HG02938 (cell line): ENCODE measurements at regions not wholly inside any gene's neighbourhood (a gene's known extent, or its start where the extent isn't known, plus 50 kb on each side); places are given as distances from the start of the nearest gene placed in this dataset.

Source experiments
- ATAC-seq: cut with Tn5 transposase; IDR thresholded peaks from one replicate; pipeline ENCODE4 v1.9.1; 2021; ENCODE audit warnings: mild to moderate bottlenecking, moderate library complexity; ENCODE audit not compliant: unreplicated experiment

GRCh38 chr6:71119560-71119959, 162.7 kb upstream of the B3GAT2 start:
- ATAC-seq = no peak

- ATAC-seq = no peak
Observed at GRCh38 chr6:71123051-71123450, 165.6 kb upstream of the OGFRL1 start.

DNA sequence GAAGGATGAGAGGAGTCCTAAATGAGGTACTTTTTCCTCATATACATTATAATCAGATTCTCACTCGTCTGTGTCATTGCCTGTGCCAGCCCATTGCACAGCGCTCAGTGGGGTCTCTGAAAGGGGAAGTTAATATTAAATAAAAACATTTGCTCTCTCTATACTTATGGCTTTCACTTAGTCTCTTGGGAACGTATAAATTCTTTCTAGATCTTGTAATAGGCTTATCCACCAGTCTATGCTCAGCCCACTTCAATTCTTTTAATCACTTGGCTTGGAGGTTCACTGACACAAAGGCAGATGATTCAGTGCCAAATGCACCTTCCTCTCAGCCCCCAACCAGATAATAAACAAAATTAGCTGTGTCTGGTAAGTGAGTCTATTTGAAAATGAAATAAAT, 164.3 kb upstream of the OGFRL1 start:
- no peak for ATAC-seq

- no peak for ATAC-seq
Observed at GRCh38 chr6:71125216-71125615, 163.4 kb upstream of the OGFRL1 start.

DNA sequence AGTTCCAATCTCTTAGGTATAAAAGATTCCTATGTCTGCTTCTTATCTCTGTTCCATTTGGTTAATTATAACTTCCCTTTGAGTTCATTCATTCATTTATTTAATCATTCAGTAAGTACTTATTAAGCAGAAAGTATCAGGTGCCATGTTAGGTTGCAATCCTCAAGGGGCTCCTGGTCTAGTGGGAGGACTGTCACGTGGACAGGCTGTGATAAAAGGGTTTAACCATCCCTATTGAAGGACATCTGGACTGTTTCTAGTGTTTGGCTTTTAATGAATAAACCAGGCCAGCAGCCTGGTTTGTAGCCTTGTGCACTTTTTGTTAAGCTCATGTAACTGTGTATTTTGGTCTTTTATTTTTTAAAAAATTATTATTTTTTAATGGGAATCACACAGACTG, 162.1 kb upstream of the OGFRL1 start:
- ATAC-seq = no peak

- no peak for ATAC-seq
Observed at GRCh38 chr6:71127374-71127773, 161.2 kb upstream of the OGFRL1 start.

DNA sequence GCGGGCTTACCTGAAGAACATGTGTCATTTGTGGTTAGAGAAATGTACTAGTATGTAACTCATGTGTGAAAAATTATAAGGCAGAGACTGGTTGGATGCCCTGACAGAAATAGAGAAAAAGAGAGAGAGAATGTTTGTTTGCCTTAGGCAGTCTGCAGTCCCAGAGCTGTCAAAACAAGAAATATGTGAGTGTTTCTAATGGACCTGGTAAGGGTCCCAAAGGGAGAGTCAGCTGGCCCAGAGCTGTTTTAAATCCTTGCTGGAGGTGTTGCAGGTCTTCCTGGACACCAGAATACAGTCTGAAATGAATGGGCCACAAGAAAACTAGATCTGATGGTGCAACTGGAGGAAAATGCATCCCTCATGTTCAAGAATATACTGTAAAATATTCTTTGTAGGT, 158.3 kb upstream of the OGFRL1 start:
- no peak for ATAC-seq

DNA sequence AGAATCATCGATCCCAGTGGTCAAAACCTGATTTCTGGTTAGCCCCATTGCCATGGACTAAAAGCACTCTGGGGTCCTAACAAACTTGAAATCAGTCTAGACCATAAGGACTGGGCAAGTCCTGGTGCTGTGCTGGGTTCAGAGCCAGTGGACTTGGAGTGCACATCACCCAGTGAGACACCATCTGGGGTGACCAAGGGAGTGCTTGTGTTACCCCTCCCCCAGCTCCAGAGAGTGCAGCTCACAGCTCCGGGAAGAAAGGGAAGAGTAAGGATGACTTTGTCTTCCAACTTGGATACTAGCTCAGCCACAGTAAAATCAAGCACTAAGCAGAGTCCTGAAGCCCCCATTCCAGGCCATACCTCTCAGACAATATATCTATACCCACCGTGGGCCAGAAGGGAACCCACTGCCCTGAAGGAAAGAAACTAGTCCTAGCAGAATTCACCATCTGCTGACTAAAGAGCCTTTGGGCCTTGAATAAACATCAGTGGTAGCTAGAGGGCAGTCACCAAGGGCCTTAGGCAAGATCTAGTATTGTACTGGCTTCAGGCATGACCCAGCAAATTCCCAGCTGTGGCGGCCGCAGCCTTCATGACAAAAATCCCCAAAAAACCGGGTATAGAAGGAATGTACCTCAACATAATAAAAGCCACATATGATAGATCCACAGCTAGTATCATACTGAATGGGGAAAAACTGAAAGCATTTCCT, 153.5 kb upstream of the OGFRL1 start:
- no peak for ATAC-seq

DNA sequence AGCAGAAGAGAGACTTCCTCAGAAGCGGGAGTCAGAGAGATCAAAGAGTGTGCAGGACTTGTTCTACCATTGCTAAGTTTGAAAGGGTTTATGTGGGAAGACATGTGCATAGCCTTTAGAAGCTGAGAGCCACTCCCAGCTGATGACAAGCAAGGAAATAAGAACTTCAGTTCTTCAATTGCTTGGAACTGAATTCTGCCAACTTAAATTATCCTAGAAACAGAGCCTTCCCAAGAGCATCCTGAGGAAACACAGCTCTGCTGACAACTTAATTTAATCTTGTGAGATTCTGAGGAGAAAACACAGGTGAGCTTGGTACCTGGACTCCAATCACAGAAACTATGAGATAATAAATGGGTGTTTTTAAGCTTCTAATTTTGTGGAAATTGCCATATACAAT, 150.6 kb upstream of the OGFRL1 start:
- ATAC-seq = no peak

- ATAC-seq = no peak
Observed at GRCh38 chr6:71138376-71138775, 150.2 kb upstream of the OGFRL1 start.

- no peak for ATAC-seq
Observed at GRCh38 chr6:71139249-71139648, 149.4 kb upstream of the OGFRL1 start.

GRCh38 chr6:71153755-71154325, 134.8 kb upstream of the OGFRL1 start:
- ATAC-seq = no peak

DNA sequence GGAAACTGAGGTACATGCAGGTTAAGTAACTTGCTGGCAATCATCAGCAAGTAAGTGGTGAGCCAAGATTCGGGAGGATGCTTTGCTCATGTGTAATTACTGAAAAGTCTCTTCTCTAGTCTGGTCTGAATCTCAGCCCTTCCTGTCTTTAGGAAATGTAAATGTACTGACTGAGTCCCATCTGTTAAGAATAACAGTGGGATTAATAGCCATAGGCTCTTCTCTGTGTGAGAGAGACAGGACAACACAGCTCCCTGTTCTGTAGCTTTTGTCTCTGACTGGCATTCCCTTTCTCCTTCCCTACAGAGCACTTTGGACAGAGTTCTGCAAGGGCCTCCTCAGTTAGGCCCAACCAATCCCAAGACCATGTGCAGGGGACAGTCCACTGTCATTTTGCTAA, 131.3 kb upstream of the OGFRL1 start:
- ATAC-seq = no peak

DNA sequence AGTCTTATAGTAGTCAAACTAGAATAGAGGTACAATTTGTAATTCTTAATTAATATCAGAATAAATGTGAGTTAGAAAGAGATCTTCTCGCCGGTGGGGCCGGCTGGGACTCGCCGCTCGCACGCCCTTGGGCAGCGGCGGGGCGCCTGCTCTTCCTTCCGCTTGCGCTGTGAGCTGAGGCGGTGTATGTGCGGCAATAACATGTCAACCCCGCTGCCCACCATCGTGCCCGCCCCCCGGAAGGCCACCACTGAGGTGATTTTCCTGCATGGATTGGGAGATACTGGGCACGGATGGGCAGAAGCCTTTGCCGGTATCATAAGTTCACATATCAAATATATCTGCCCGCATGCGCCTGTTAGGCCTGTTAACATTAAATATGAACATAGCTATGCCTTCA, 123.7 kb upstream of the OGFRL1 start:
- ATAC-seq = no peak

DNA sequence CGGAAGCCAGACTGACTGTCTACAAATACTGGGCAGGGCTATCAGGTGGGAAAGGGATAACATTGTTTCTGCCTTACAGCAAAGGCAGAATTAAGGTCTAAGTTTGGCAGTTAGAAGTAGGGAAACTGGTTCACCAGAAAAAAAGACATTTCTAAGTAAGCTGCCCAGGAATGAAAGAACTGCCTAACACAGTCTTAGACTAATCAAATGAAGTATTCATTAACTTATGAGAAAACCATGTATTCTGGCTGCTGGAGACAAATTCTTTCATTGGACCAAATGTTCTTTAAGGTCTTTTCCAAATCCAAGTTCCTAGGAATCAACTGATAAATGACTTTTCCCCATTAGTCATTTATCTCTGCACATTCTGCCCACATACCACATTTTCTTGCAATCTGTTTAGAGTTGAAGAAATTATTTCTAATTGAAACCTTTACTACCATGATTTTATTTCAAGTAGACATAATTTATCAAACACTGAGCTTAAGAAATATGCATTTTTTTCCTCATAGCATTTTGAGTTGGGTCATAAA, 120.3 kb upstream of the OGFRL1 start:
- ATAC-seq = no peak

GRCh38 chr6:71171497-71172070, 117.0 kb upstream of the OGFRL1 start:
- ATAC-seq = no peak

- no peak for ATAC-seq
Observed at GRCh38 chr6:71179249-71179885, 109.2 kb upstream of the OGFRL1 start.

GRCh38 chr6:71181565-71181964, 107.0 kb upstream of the OGFRL1 start:
- no peak for ATAC-seq

- no peak for ATAC-seq
Observed at GRCh38 chr6:71187141-71187540, 101.5 kb upstream of the OGFRL1 start.

- ATAC-seq = no peak
Observed at GRCh38 chr6:71190809-71191208, 97.8 kb upstream of the OGFRL1 start.

- ATAC-seq = no peak
Observed at GRCh38 chr6:71194724-71195123, 93.9 kb upstream of the OGFRL1 start.

GRCh38 chr6:71197267-71197666, 91.3 kb upstream of the OGFRL1 start:
- no peak for ATAC-seq
